HG02642 (cell line): ENCODE measurements at regions not wholly inside any gene's neighbourhood (a gene's known extent, or its start where the extent isn't known, plus 50 kb on each side); places are given as distances from the start of the nearest gene placed in this dataset.
"Not testable (repeated sequence)": the region's sequence is repeated elsewhere in the genome, so short reads cannot be mapped to it uniquely, and the experiment has no call there.

Experiments used
- ATAC-seq: cut with Tn5 transposase; IDR thresholded peaks from one replicate; pipeline ENCODE4 v1.9.1; 2021; ENCODE audit warnings: mild to moderate bottlenecking; ENCODE audit not compliant: unreplicated experiment, poor library complexity

- ATAC-seq, result no peak
Observed at GRCh38 chr2:159880729-159881128, 82.7 kb upstream of the CD302 start.

- ATAC-seq, result peak; percentile 89
Observed at GRCh38 chr2:159879051-159879604, 81.1 kb upstream of the CD302 start.

DNA sequence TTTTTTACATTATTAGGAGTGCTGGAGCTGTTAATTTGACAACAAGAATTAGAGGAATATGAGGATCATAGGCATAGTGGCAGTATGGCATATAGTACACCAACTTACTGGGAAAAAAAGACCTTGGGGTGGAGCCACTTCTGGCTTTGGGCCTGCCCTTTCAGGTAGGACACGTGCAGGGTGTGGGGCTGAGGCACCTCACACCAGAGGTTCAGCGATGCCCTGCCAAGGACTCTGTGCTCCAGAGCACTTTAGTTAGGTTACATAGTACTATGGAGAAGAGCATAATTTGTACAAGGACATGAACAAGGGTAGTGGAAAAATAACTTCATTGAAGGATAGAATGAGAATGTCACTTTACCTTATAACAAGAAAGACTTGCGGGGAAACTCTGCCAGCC lies 77.1 kb upstream of the CD302 start:
- no peak for ATAC-seq

GRCh38 chr2:159873258-159873657 lies 75.2 kb upstream of the CD302 start:
- ATAC-seq, result no peak

DNA sequence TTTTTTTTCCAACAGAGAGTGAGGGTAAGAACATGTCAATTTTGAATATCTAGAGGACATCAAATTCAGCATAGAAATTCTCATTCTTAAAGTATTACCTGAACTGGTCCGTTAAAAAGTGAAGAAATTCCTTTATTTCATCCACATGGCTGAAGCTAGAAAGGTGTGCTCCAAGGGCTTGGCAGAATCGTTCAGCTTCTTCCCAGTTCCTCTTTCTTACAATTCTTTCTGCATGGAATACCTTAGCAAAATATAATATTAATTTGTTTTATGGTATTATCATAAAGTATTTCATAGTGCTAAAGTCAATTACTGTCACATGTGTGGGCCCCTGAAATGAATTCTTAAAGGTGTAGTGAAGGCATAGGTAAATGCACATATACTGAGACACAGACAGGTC lies 74.3 kb upstream of the CD302 start:
- no peak for ATAC-seq

GRCh38 chr2:159868598-159869159 lies 70.7 kb upstream of the CD302 start:
- ATAC-seq, result not testable (repeated sequence)

DNA sequence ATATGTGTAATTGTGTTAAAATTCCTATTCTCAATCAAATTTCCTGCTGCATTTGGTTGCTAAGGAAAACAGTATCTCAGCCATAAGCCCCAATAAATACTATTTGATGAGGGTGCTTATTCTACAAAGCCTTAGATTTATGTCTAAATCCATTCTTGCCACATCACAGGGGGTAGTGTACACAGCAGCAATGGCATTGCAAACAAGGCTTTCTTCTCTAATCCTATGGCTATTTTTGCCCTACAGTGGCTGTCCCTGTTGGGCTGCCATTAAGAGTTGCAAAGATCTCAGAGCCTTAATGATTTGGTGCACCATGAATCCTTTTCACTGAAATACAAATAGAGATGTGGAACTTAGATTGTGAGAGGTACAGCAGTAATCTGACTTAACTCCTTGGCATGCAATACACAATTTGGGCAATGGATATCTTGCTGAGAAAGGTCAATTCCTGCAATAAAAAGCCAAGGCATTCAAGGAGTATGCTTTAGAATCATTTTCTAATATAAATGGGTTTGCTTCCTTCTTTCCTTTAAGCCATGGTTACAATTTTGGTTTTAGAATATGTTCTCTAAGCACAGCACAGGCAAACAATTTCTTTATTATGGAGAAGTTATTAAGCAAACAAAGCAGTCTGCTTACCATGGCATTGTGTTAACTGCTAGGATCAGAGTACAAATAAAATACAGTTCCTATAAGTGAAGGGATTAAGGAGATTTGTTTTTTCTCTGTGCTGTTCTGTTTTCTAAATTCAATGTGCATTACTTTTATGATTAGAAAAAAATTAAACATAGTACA lies 69.8 kb upstream of the CD302 start:
- no peak for ATAC-seq

DNA sequence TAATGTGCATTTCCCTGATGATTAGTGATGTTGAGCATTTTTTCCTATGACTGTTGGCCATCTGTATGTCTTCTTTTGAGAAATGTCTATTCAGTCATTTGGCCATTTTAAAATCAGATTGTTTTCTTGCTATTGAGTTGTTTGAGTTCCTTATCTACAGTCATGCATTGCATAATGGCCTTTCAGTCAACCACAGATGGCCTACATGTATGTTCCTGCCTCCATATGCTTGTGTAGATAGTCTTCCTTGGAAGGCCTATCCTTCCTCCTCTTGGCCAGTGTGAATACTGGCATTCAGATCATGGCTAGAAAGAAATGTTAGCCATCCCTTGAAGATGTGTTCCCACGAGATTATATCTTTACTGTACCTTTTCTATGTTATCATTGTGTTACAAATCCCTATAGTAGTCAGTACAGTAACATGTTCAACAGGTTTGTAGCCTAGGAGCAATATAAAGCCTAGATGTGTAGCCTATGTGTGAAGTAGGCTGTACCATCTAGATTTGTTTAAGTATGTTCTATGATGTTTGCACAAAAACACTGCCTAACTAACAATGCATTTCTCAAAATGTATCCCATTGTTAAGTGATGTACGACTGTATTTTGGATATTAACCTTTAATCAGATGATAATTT lies 65.6 kb upstream of the CD302 start:
- ATAC-seq, result no peak

DNA sequence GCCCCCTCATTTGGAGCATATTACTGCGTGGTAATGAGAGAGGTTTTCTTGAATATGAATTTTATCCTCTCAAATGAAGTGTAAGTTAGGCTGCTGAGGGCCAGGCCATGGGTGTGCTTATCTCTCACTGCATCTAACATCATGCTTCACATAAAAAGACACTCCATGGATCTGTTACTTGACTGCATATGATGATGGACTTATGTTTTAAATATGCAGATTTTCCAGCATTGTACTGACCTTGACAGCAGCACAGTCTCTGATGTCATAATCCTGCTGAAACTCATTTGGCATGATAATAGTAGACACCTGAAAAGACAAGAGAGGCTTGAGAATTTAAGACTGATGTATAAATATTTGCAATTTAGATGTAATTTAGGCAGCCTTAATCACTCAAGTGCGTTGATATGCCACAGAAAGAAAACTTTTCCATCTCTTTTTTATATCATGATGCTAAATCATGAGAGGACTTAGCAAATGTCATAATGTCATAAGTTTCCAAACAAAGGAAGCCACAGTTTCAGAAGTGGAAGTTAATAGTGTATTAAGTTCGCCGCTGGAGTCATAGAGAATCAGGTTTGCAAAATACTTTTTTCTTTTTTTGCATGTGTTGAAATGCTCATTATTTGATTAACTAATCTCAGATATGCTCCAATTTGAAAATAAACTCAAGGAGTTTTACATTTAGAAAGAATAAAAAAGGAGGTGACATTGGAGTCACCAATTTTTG lies 62.7 kb upstream of the CD302 start:
- ATAC-seq, result no peak

DNA sequence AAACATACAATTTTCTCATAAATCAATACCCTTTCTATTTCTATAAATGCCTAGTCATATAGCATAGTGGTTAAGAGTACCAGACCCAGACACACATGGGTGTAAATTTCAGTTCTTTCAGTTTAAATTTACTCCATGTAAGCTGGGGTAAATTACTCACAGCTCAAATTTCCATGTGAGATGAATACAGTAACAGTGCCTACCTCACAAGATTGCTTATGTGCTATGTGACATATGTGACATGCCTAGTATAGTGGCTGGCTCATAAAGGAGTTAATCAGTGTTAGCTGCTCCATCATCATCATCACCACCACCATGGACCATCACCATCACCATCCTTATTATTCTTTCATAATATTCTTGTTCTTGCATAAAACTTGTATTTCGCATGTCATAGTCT lies 61.6 kb upstream of the CD302 start:
- ATAC-seq, result no peak

- ATAC-seq, result no peak
Observed at GRCh38 chr2:159856760-159857159, 58.8 kb upstream of the CD302 start.

GRCh38 chr2:159855557-159856061 lies 57.6 kb upstream of the CD302 start:
- ATAC-seq, result no peak

DNA sequence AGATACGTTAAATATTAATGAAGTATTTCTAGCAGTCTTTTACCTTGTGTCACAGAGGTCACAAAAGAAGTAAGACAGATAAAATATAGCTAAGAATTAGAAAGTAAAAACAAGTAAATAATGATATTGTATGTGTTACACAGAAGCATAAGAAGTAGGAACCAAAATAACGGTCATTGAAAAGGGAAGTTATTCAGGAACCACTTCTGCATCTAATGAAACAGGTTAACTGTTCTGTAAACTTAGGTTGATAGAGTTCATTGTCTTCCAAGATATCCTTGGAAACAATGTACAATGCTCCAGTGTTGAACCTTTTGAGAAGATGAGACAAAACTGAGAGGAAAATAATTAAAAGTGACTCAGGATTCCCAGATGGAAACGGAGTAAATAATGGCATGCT lies 57.1 kb upstream of the CD302 start:
- ATAC-seq, result no peak

DNA sequence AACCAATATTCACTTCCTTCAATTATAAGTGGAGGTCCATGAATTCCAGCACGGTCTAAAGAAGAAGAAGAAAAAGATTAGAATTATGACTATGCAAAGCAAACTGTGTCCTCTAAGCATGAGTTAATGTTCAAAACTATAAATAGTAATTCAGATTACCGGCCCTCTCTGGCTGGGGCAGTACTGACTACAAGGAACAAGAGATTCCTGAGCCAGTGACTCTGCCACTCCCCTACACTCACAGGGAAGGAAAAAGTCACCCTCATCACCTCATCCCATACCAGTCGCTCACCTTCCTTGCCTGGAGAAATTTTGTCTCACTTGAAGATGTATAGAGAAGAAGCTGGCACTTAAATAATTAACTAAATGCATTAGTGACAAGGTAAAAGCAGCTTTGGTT lies 56.5 kb upstream of the CD302 start:
- no peak for ATAC-seq

GRCh38 chr2:159853101-159853500 lies 55.1 kb upstream of the CD302 start:
- ATAC-seq, result no peak

- no peak for ATAC-seq
Observed at GRCh38 chr2:159851941-159852340, 53.9 kb upstream of the CD302 start.

- ATAC-seq, result no peak
Observed at GRCh38 chr2:159850789-159851188, 52.8 kb upstream of the CD302 start.

DNA sequence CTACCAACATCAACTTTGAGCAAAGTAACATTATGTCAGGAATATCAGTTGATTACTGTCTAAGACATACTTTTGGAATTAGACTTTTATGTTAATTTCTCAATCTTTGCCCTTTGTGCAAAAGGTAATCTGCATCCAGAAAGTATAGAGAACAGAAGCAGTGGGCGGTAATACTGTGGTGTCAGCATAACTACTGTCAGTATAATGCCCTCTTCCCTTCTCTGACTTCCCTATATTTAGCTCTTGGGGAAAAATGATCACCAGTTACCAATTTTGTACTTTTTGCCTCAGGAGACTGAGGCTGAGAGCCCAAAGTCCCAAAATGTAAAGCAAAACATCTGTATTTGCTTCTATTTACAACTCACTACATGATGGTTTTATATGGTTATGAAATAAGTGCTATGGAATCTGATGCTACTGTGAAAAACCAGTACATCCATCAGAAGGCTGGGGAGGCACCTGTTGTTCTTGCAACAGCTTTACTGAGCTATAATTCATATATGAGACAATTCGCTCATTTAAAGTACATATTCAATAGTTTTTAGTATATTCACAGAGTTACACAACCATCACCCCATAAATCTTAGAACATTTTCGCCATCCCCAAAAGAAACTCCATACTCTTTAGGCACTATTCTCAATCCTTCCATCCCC lies 51.3 kb upstream of the CD302 start:
- no peak for ATAC-seq
